NCI-H345 treated with DMSO at 0.1 percent for 48 hours (cell line): ENCODE measurements at regions not wholly inside any gene's neighbourhood (a gene's known extent, or its start where the extent isn't known, plus 50 kb on each side); places are given as distances from the start of the nearest gene placed in this dataset.
"Not testable (repeated sequence)": the region's sequence is repeated elsewhere in the genome, so short reads cannot be mapped to it uniquely, and the experiment has no call there.

ENCODE experiments used
- DNase-seq: peaks from one replicate; lab custom pipeline; 2025; ENCODE audit not compliant: unreplicated experiment; lab: John Stamatoyannopoulos, UW

GRCh38 chr5:66348387-66349125 is 204.5 kb downstream of the SREK1 start:
- no peak for DNase-seq

DNA sequence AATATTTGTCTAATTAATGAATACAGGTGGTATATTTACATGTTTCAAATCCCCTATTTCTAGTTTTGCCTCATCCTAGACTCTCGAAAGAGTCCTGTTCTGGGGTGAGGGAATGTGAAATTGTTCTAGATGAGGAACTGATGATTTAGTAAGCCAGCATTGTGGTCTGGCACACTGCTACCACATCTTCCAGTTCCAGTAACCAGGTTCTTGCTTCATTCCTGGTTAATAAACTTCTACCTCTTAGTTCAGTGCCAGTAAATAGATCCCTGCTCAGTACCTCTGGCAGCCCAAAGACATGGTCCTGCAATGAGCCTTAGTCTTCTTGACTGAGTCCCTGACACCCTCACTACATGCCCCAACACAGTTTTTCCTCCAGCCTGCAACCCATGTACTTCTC is 207.7 kb downstream of the SREK1 start:
- no peak for DNase-seq

DNA sequence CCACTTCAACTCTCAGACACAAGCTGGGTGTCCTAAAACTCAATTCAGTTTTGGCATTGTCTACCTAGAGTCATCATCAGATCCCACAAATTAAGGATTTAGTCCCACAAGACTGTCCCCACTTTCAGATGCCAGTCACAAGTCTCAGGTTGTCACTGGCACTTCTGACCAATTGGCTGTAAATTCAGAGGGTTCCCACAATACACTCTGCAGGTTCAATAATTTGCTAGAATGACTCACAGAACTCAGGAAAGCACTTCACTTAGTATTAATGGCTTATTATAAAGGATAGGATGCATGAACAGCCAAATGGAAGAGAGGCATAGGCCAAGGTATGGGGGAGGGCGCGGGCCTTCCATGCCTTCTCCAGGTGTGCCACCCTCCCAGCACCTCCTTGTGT is 209.1 kb downstream of the SREK1 start:
- DNase-seq = no peak

DNA sequence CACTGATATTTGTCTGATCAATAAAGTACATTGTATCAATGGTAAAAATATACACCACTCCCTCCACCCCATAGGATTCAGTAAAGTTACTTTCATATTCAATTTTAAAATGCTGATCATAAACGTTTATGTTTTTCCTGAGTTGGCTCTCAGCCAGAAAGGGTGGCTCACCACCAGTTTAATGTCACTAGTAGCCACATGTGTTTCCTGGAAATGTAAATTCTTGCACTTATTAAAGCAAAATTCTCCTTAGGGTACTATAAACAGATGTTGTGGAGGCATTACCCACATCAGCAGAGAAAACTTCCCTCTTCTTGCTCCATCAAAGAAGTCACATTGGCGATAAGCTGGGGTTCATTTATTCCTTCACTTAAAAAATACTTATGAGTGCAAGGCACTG is 210.3 kb downstream of the SREK1 start:
- no peak for DNase-seq

DNA sequence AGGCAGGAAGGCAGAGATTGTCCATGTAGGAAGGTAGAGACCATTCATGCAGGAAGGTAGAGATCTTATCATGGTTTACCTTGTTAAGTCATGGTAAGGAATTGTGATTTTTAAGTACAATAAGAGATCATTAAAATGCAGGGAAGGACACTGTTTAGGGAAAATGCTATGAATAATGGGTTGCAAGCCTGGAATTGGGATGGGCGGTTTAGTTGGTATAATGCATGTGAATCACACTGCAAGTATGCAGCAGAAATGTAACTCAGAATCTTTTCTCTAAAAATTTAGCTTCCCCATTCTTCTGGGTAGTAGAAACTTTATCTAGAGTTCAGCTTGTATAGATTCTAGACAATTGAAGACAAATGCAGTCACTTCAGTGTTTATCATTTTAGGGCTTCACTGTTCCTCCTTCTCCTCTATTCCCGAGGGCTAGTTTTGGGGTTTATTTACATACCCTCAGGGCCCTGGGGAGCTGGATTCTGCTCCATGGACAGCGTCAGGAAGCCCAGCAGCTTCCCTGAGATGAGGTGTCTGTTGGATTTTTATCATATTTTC is 212.0 kb downstream of the SREK1 start:
- no peak for DNase-seq

- no peak for DNase-seq
Observed at GRCh38 chr5:66358741-66359140, 214.6 kb downstream of the SREK1 start.

GRCh38 chr5:66361070-66361469 is 217.0 kb downstream of the SREK1 start:
- no peak for DNase-seq

- no peak for DNase-seq
Observed at GRCh38 chr5:66362046-66362445, 217.9 kb downstream of the SREK1 start.

- no peak for DNase-seq
Observed at GRCh38 chr5:66362687-66363086, 218.6 kb downstream of the SREK1 start.

- DNase-seq = no peak
Observed at GRCh38 chr5:66363097-66363496, 219.0 kb downstream of the SREK1 start.

- DNase-seq = no peak
Observed at GRCh38 chr5:66364186-66364585, 220.1 kb downstream of the SREK1 start.

DNA sequence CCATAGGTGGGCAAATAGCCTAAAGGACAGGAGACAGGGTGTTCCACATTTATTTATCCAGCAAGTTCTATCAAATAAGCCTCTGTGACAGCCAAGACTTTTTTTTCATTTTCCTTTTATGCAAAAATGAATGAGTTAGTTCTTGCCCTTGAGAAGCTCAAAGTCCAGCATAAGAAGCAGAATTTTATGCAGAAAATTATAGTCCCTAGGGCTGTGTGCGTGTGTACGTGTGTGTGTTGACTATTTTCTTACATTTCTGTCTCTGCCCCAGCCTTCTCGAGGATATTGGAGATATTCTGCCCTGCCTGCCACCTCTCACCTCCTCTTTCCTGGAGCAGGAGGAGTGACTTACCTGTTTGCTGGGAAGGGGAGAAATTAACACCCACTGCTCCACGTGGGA is 221.9 kb downstream of the SREK1 start:
- DNase-seq = no peak

DNA sequence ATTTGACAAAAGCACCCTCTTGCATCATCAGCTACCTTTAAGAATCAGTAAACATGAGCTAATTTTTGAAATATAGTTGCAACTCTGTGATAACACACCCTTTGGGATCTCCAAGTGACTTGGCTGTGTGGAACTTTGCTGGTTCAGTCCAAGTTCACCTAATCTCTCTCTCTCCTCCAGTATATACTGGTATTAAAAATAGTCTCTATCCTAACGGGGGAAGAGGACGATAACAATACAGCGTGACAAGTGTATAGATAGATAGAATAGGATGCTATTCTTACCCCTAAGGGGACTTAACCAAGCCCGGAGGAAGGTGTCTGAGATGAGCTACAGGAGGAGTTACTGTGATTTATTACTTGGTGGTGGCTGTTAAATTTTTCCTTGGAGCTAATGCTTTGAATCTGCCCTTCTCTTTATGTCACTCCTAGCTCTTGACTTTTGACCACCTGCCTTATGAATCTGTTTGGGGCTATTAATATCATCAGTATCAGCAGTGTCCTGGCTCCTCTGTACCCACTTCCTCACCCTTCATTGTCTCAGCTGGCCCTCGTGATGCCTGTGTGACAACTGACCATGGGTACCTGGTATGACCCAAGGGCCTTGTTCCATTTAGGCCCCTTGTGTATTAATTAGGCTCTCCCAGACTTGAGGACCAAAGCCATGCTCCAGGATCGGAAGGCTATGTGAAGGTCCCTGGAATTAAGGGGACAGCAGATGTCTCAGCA is 223.9 kb downstream of the SREK1 start:
- no peak for DNase-seq

DNA sequence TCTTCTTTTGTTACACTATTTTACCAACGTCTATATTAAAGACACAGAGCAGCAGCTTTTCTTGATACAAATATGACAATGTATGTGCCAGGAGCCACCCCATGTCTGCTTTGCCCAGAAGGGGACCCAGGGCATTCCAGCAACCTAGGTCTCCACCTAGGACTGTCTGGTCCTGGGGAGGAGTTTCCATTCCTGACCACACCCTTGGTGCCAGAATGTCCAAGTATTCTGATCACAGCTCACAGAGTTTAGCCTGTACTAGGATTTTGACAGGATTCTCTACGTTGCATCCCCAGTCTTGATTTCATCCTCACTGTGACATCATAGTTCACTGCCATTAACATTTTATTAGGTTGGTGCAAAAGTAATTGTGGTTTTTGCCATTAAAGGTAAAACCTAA is 224.7 kb downstream of the SREK1 start:
- DNase-seq = no peak

DNA sequence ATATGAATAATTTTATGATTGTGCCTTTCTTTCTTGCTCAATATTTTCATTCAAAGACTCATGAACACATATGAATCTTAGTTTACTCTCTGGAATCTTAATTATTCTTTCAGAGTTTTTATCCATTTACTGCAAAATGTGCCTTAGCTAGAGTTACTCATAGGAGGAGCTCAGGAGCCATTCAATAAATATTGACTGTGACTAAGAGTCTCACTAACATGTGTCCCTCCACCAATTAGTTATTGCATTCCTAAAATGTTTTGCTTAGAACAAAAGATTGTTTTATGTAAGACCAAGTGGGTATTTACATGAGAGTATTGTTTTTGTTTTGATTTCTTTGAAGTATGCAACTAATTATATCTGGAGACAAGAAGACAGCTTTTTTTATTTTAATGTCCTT is 218.4 kb upstream of the MAST4 start:
- DNase-seq = no peak

GRCh38 chr5:66378407-66378806 is 217.8 kb upstream of the MAST4 start:
- DNase-seq = no peak

GRCh38 chr5:66382152-66382551 is 214.0 kb upstream of the MAST4 start:
- DNase-seq = no peak

GRCh38 chr5:66405145-66405544 is 191.0 kb upstream of the MAST4 start:
- DNase-seq = not testable (repeated sequence)

DNA sequence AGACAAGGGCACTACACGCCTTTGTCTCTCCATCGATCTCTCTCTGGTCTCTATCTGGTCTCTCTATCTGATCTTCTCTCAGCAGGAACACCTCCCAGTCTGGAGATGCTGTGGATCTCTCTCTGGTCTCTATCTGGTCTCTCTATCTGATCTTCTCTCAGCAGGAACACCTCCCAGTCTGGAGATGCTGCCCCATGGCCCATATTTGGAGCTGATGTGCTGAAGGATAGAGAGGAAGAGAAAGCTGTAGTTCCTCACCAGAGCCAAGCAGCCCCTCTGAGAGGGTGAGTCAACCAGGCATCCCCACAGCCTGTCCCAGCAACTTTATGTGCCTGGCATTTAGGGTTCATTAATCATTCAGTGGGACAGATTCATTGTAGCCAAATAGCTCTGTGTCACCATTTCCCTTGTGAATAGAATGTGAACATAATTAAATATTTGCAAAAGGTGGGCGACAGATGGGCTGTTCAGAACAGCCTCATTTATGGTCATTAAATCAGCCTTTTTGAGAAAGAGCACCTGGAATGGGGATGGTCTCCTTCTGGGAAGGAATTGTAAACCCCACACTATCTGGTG is 189.3 kb upstream of the MAST4 start:
- DNase-seq = no peak

- no peak for DNase-seq
Observed at GRCh38 chr5:66407765-66408164, 188.4 kb upstream of the MAST4 start.

DNA sequence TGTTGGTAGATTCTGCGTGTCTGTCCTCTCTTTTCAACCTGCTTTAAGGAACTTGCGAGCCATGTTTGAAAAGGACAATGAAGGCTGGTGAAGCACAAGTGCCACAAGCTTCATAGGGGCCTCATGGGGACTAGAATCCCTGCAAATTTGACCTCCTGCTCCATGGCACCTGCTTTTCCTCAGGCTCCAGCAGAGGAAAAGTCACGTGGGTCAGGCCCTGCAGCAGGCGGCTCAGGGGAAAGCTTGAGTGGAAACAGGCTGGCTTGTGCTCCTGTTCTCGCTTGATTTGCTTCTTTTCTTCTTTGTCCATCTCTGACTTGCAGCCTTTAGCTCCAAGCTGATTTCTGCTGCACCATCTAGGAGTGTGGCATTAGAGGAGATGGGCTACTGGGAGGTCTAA is 187.6 kb upstream of the MAST4 start:
- no peak for DNase-seq

DNA sequence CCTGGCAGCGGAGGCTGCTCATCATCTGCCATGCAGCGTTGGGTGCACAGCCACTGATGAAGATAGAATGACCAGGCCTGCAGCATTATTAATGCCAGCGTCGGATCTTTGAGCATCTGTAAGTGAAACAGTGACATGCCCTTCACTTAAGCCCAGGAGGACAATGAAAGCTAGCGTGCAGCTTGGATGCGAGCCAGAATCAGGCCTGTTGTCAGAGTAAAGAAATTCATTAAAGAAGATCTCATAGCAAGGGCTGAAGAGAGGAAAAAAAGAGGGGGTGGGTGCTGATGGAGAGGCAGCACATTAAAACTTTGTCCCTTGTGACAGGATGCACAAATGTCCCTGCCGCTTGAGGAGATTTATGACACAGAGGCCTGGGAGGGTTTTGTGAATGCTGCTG is 186.1 kb upstream of the MAST4 start:
- peak; percentile 14 for DNase-seq
